CD8-positive, alpha-beta memory T cell (primary cell): ENCODE measurements at regions not wholly inside any gene's neighbourhood (a gene's known extent, or its start where the extent isn't known, plus 50 kb on each side); places are given as distances from the start of the nearest gene placed in this dataset.
A peak's percentile ranks its signal among the peaks of the same experiment; 100 is the strongest.
"Not testable (repeated sequence)": the region's sequence is repeated elsewhere in the genome, so short reads cannot be mapped to it uniquely, and the experiment has no call there.

Experiments
- CTCF ChIA-PET: fragments of 350-600 bp; sonication (Branson Sonifier 250); formaldehyde crosslinking; loops from one replicate; lab custom pipeline; 2021; ENCODE audit warnings: antibody characterized with exemption; lab: Charles Lee
- POLR2A ChIA-PET: fragments of 350-600 bp; sonication (Branson Sonifier 250); formaldehyde crosslinking; loops from one replicate; lab custom pipeline; 2021; ENCODE audit warnings: antibody characterized with exemption; lab: Charles Lee
- DNase-seq, 5 donors: peaks; one replicate each; pipeline versions ENCODE4 v3.0.0 to v3.0.0-alpha.2; 2020 to 2022; ENCODE audit warnings: mixed read lengths in 1 of 5
- H3K27ac ChIP-seq: one replicate; pipeline ENCODE4 v1.7.0; 2013; ENCODE audit warnings: low read depth, mild to moderate bottlenecking, low read length, moderate library complexity
- H3K27me3 ChIP-seq: 2 replicates; pipeline ENCODE4 v1.7.0; 2013; ENCODE audit warnings: low read length, mild to moderate bottlenecking; ENCODE audit not compliant: insufficient read depth, poor library complexity, severe bottlenecking
- H3K36me3 ChIP-seq: 2 replicates; pipeline ENCODE4 v1.7.0; 2013; ENCODE audit warnings: mild to moderate bottlenecking, low read length, moderate library complexity; ENCODE audit not compliant: insufficient read depth
- H3K4me1 ChIP-seq: 2 replicates; pipeline ENCODE4 v1.7.0; 2013; ENCODE audit warnings: mild to moderate bottlenecking, low read length, moderate library complexity; ENCODE audit not compliant: insufficient read depth
- H3K4me3 ChIP-seq: 2 replicates; pipeline ENCODE4 v1.7.0; 2013; ENCODE audit warnings: mild to moderate bottlenecking, low read length
- H3K9me3 ChIP-seq: 2 replicates; pipeline ENCODE4 v1.7.0; 2013; ENCODE audit warnings: mild to moderate bottlenecking, low read length
- H3K27ac Mint-ChIP-seq, 8 donors: one replicate each; pipeline ENCODE4 v1.8.0; 2020 to 2021; ENCODE audit warnings: mixed read lengths in 8 of 8, mild to moderate bottlenecking in 6 of 8, inconsistent platforms in 3 of 8, moderate library complexity in 3 of 8
- H3K27me3 Mint-ChIP-seq, 2 donors: one replicate each; pipeline ENCODE4 v1.8.0; 2020 to 2021; ENCODE audit warnings: mixed read lengths in 2 of 2, mild to moderate bottlenecking in 1 of 2, moderate library complexity in 1 of 2
- H3K36me3 Mint-ChIP-seq, 3 donors: one replicate each; pipeline ENCODE4 v1.8.0; 2020 to 2021; ENCODE audit warnings: mixed read lengths in 3 of 3, inconsistent platforms in 1 of 3, mild to moderate bottlenecking in 1 of 3
- H3K4me1 Mint-ChIP-seq, 3 donors: one replicate each; pipeline ENCODE4 v1.8.0; 2020 to 2021; ENCODE audit warnings: mixed read lengths in 3 of 3, inconsistent platforms in 1 of 3, mild to moderate bottlenecking in 1 of 3
- H3K4me3 Mint-ChIP-seq, 7 donors: one replicate each; pipeline ENCODE4 v1.8.0; 2020 to 2021; ENCODE audit warnings: mixed read lengths in 7 of 7, mild to moderate bottlenecking in 6 of 7, moderate library complexity in 4 of 7, inconsistent platforms in 2 of 7
- H3K9me3 Mint-ChIP-seq, 5 donors: one replicate each; pipeline ENCODE4 v1.8.0; 2020 to 2022; ENCODE audit warnings: mixed read lengths in 5 of 5, mild to moderate bottlenecking in 3 of 5, moderate library complexity in 2 of 5, inconsistent platforms in 1 of 5

DNA sequence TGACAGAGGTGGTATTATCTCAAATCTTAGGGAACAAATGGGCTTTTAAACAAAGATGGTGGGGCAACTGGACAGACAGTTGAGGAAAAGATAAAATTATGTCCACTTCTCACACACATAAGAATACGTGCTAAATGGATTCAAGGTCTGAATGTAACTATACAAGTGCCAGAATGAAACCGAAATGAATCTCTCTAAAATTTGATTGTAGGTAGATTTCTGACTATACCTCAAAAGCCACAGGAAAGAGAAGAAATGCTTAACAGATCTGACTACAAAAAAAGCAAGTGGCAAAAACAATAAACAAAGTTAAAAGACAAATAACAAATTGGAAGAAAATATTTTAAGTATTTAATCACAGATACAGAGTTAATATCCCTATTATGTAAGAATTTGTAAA lies 182.7 kb upstream of the OLIG3 start:
- ChIA-PET POLR2A (no interaction called here), CTCF (no interaction called here)
- no peak overlapping the region for H3K27ac ChIP-seq
- H3K4me3 ChIP-seq, result no peak overlapping the region
- H3K9me3 Mint-ChIP-seq, result no peaks in the 10 kb centered on the region
- peak in 1 of 5 donors; percentile 12 for DNase-seq
- peak overlapping the region in 6 of 8 donors; percentile 2 to 83 (median 4) for H3K27ac Mint-ChIP-seq
- H3K27me3 Mint-ChIP-seq, result peaks cover 16 to 29% of the 10 kb centered on the region in 2 donors
- peaks cover 0 to 20% (median 0%) of the 10 kb centered on the region in 3 donors for H3K36me3 Mint-ChIP-seq
- no peaks in the 10 kb centered on the region for H3K9me3 ChIP-seq
- H3K27me3 ChIP-seq, result no peaks in the 10 kb centered on the region
- H3K4me1 Mint-ChIP-seq, result peaks cover 16 to 29% (median 17%) of the 10 kb centered on the region in 3 donors
- no peaks in the 10 kb centered on the region for H3K4me1 ChIP-seq
- H3K36me3 ChIP-seq, result no peaks in the 10 kb centered on the region
- peak overlapping the region in 4 of 7 donors; percentile 5 to 49 (median 21) for H3K4me3 Mint-ChIP-seq

DNA sequence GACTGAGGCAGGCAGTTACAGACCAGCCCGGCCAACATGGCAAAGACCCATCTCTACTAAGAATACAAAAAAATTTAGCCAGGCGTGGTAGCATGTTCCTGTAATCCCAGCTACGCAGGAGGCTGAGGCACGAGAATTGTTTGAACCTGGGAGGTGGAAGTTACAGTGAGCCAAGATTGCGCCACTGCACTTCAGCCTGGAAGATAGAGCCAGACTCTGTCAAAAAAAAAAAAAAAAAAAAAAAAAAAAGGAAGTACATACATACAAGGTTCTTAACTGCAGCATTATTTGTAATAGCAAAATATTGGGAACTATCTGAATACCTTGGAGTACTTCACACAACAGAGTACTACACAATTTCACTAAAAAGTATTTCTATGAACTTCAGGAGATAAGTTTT lies 183.5 kb upstream of the OLIG3 start:
- no peak for DNase-seq
- Histone ChIP-seq H3K36me3 (no peaks in the 10 kb centered on the region), H3K27ac (no peak overlapping the region), H3K4me3 (no peak overlapping the region), H3K9me3 (no peaks in the 10 kb centered on the region), H3K27me3 (no peaks in the 10 kb centered on the region), H3K4me1 (no peaks in the 10 kb centered on the region)
- Mint-ChIP-seq H3K27me3 (peaks cover 15 to 28% of the 10 kb centered on the region in 2 donors), H3K4me1 (peaks cover 16 to 29% (median 17%) of the 10 kb centered on the region in 3 donors), H3K36me3 (peaks cover 0 to 23% (median 0%) of the 10 kb centered on the region in 3 donors), H3K4me3 (no peak overlapping the region), H3K27ac (no peak overlapping the region), H3K9me3 (peaks cover 0 to 1% (median 0%) of the 10 kb centered on the region in 5 donors)
- CTCF ChIA-PET, result no interaction called here
- POLR2A ChIA-PET, result no interaction called here

DNA sequence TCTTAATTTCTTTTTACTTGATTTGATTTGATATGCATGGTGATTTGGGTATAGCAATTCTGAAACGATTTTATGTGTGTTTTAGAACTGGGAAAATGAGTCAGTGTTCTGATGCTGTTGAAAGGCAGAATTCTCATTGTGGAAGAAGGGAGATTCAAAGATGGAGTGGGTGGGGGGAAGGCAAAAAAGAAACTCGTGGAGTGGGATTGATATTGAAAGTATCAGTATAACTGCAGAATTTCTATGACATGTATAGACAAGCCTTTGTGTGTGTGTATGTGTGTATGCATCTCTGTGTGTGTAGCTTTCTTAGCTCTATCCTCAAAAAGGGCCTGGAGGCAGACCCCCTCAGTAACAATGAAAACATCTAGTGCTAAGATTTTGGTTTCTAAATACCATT lies 184.3 kb upstream of the OLIG3 start:
- no peak overlapping the region for H3K4me3 Mint-ChIP-seq
- peaks cover 0 to 3% (median 0%) of the 10 kb centered on the region in 5 donors for H3K9me3 Mint-ChIP-seq
- H3K4me3 ChIP-seq, result no peak overlapping the region
- no peak for DNase-seq
- no peaks in the 10 kb centered on the region for H3K36me3 ChIP-seq
- H3K27ac Mint-ChIP-seq, result peak overlapping the region in 1 of 8 donors; percentile 29
- H3K36me3 Mint-ChIP-seq, result peaks cover 0 to 20% (median 0%) of the 10 kb centered on the region in 3 donors
- CTCF ChIA-PET, result no interaction called here
- H3K27me3 ChIP-seq, result no peaks in the 10 kb centered on the region
- H3K4me1 Mint-ChIP-seq, result peaks cover 16 to 29% (median 17%) of the 10 kb centered on the region in 3 donors
- POLR2A ChIA-PET, result no interaction called here
- H3K4me1 ChIP-seq, result no peaks in the 10 kb centered on the region
- H3K9me3 ChIP-seq, result no peaks in the 10 kb centered on the region
- no peak overlapping the region for H3K27ac ChIP-seq
- H3K27me3 Mint-ChIP-seq, result peaks cover 10 to 22% of the 10 kb centered on the region in 2 donors

DNA sequence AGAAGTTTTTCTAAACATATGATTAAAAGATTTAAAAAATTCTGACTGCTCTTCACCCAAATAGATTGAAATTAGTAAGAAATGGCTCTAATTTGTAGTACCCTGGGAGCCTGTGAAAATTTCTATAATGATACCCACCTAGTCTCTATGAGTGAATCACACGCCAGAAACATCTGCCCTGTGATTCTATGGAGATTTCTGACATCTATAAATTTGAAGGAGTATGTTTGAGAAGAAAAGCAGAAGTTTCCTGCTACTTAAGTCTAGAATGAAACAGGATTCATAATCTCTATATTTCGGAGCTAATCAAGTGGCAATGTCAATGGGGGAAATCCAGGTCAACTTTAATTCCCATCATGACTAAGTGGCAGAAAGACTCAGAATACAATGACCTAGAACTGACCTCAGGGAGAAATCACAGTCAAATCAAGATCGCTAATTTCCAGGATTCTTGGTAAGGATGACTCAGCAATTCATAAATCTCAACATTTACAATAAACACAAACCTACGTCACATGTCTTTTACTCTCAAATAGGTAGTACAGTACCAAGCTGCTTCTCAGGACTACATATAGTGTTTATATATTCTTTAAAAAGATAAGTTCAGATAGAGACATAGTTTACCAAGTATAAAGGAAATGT lies 186.2 kb upstream of the TNFAIP3 start:
- H3K27ac ChIP-seq, result no peak overlapping the region
- Mint-ChIP-seq H3K27me3 (peaks cover 5 to 8% of the 10 kb centered on the region in 2 donors), H3K4me3 (no peak overlapping the region), H3K36me3 (peaks cover 0 to 12% (median 0%) of the 10 kb centered on the region in 3 donors), H3K4me1 (peaks cover 16 to 38% (median 17%) of the 10 kb centered on the region in 3 donors), H3K9me3 (peaks cover 0 to 3% (median 0%) of the 10 kb centered on the region in 5 donors), H3K27ac (no peak overlapping the region)
- POLR2A ChIA-PET, result no interaction called here
- CTCF ChIA-PET, result no interaction called here
- H3K4me1 ChIP-seq, result no peaks in the 10 kb centered on the region
- H3K9me3 ChIP-seq, result no peaks in the 10 kb centered on the region
- no peak for DNase-seq
- H3K27me3 ChIP-seq, result no peaks in the 10 kb centered on the region
- H3K36me3 ChIP-seq, result no peaks in the 10 kb centered on the region
- no peak overlapping the region for H3K4me3 ChIP-seq

DNA sequence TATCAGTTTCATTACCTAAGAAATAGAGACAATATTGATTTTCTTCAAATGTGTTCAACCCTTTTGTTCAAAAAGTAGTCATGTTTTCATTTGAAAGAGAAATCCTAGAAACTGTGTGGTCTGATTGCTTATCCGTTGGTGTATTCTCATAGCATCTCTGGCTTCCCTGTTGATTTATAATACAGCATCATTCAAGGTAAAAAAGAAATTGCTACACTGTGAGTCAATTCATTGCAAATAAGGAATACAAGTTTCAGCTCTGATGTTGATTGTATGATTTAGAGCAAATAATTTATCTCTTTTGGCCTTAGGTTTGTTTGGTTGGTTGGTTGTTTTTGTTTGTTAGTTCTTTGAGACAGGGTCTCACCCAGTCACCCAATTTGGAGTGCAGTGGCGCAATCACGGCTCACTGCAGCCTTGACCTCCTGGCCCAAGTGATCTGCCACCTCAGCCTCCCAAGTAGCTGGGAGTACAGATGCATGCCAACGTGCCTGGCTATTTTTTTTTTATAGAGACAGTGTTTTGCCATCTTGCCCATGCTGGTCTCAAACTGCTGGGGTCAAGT lies 185.5 kb upstream of the TNFAIP3 start:
- H3K9me3 ChIP-seq, result no peaks in the 10 kb centered on the region
- Mint-ChIP-seq H3K27me3 (peaks cover 6 to 8% of the 10 kb centered on the region in 2 donors), H3K36me3 (peaks cover 0 to 12% (median 0%) of the 10 kb centered on the region in 3 donors), H3K9me3 (peaks cover 0 to 3% (median 0%) of the 10 kb centered on the region in 5 donors), H3K4me3 (no peak overlapping the region), H3K27ac (no peak overlapping the region), H3K4me1 (peaks cover 14 to 35% (median 15%) of the 10 kb centered on the region in 3 donors)
- DNase-seq, result no peak
- no peak overlapping the region for H3K4me3 ChIP-seq
- H3K4me1 ChIP-seq, result no peaks in the 10 kb centered on the region
- no peaks in the 10 kb centered on the region for H3K27me3 ChIP-seq
- H3K27ac ChIP-seq, result no peak overlapping the region
- CTCF ChIA-PET, result no interaction called here
- POLR2A ChIA-PET, result no interaction called here
- H3K36me3 ChIP-seq, result no peaks in the 10 kb centered on the region

DNA sequence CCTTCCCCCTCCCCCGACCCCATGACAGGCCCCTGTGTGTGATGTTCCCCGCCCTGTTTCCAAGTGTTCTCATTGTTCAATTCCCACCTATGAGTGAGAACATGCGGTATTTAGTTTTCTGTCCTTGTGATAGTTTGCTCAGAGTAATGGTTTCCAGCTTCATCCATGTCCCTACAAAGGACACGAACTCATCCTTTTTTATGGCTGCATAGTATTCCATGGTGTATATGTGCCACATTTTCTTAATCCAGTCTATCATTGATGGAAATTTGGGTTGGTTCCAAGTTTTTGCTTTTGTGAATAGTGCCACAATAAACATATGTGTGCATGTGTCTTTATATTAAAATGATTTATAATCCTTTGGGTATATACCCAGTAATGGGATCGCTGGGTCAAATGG lies 184.4 kb upstream of the TNFAIP3 start:
- CTCF ChIA-PET, H3K4me3 ChIP-seq, POLR2A ChIA-PET, H3K27me3 Mint-ChIP-seq, DNase-seq, H3K36me3 ChIP-seq, H3K36me3 Mint-ChIP-seq, H3K4me1 ChIP-seq, H3K27me3 ChIP-seq, H3K9me3 Mint-ChIP-seq, H3K27ac ChIP-seq, H3K9me3 ChIP-seq, H3K4me3 Mint-ChIP-seq: not testable (repeated sequence)
- peaks cover 4 to 24% (median 7%) of the 10 kb centered on the region in 3 donors for H3K4me1 Mint-ChIP-seq
- peak overlapping the region in 1 of 8 donors; percentile 32 for H3K27ac Mint-ChIP-seq

DNA sequence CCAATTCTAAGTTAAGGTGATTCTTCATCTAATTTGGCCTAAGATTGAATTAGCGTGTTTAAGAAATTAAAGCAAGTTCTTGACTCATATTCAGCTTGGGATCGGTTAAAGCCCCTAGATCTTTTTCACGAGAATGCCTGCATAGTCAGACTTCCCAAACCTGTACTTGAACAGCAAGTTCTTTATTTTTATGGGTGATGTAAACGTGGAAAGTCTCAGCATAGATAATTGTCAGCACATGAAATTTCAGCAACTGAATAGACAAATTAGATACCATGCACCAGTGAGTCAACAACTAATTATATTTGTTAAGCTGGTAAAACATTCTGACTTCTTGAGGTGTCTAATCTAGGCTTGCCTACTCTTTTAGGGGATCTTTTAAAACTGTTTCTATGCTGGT lies 183.1 kb upstream of the TNFAIP3 start:
- peaks cover 5 to 8% of the 10 kb centered on the region in 2 donors for H3K27me3 Mint-ChIP-seq
- no peak overlapping the region for H3K27ac Mint-ChIP-seq
- peaks cover 0 to 6% (median 0%) of the 10 kb centered on the region in 3 donors for H3K36me3 Mint-ChIP-seq
- peaks cover 0 to 15% (median 4%) of the 10 kb centered on the region in 3 donors for H3K4me1 Mint-ChIP-seq
- H3K4me3 Mint-ChIP-seq, result no peak overlapping the region
- Histone ChIP-seq H3K4me3 (no peak overlapping the region), H3K27ac (no peak overlapping the region), H3K36me3 (no peaks in the 10 kb centered on the region), H3K9me3 (no peaks in the 10 kb centered on the region), H3K4me1 (no peaks in the 10 kb centered on the region), H3K27me3 (no peaks in the 10 kb centered on the region)
- ChIA-PET CTCF (interaction anchor here (2.0 kb wide), 1 partner anchor 13 kb away, joined by 5 read pairs; no protein-coding TSS in a partner anchor), POLR2A (no interaction called here)
- H3K9me3 Mint-ChIP-seq, result peaks cover 0 to 3% (median 0%) of the 10 kb centered on the region in 5 donors
- no peak for DNase-seq

DNA sequence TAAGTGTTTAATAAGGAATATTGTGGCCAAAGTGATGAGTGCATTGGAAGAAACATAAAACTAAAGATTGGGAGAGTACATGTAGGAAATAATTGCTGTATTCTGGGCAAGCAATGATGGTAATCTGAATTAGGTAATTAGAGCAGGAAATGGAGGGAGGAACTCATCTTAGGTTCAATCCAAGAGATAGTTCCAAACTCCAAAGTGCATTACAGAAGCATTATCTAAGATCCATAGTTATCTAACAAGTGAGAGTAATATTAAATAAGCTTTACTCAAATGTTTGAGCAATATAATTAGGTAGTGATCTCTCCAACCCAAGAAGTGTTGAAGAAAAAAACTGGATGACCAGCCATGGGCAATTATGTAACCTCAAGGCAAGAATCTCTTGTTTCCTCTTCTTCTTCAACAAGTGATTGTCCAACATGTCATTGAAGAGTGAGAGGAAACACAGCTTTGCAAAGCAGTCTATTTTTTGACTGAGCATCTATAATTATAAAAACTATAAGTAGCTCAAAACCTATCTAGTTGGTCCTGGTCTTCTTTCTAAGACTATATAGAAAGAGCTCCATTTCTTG lies 181.2 kb upstream of the TNFAIP3 start:
- Histone ChIP-seq H3K4me1 (no peaks in the 10 kb centered on the region), H3K36me3 (no peaks in the 10 kb centered on the region), H3K27me3 (no peaks in the 10 kb centered on the region), H3K27ac (no peak overlapping the region), H3K4me3 (no peak overlapping the region), H3K9me3 (no peaks in the 10 kb centered on the region)
- peaks cover under 1 to 5% of the 10 kb centered on the region in 2 donors for H3K27me3 Mint-ChIP-seq
- no peak overlapping the region for H3K27ac Mint-ChIP-seq
- peaks cover 0 to 3% (median 0%) of the 10 kb centered on the region in 5 donors for H3K9me3 Mint-ChIP-seq
- no peak for DNase-seq
- ChIA-PET CTCF (no interaction called here), POLR2A (no interaction called here)
- peaks cover 0 to 4% (median 0%) of the 10 kb centered on the region in 3 donors for H3K36me3 Mint-ChIP-seq
- H3K4me3 Mint-ChIP-seq, result no peak overlapping the region
- peaks cover 0 to 12% (median 2%) of the 10 kb centered on the region in 3 donors for H3K4me1 Mint-ChIP-seq
